Prostate gland (tissue), 2 donors: ENCODE measurements at regions not wholly inside any gene's neighbourhood (a gene's known extent, or its start where the extent isn't known, plus 50 kb on each side); places are given as distances from the start of the nearest gene placed in this dataset.
"Not testable (repeated sequence)": the region's sequence is repeated elsewhere in the genome, so short reads cannot be mapped to it uniquely, and the experiment has no call there.

Experiments
- DNase-seq: peaks from one replicate; pipeline ENCODE4 v3.0.0-alpha.2; 2019; ENCODE audit warnings: low spot score
- H3K27ac ChIP-seq, 2 donors: fragments of 200-600 bp; sonication (generic); 2 replicates each; pipeline ENCODE4 v1.5.1; 2017 to 2019
- H3K27me3 ChIP-seq: fragments of 200-600 bp; sonication (generic); replicated peaks from 2 replicates; pipeline ENCODE4 v1.5.1; 2019; ENCODE audit not compliant: insufficient read depth
- H3K36me3 ChIP-seq, 2 donors: fragments of 200-600 bp; sonication (generic); 1 replicate in 1 of 2; 2 replicates in 1 of 2; pipeline versions ENCODE4 v1.5.1 to v1.8.1; 2017 to 2019
- H3K4me1 ChIP-seq: fragments of 200-600 bp; sonication (generic); replicated peaks from 2 replicates; pipeline ENCODE4 v1.5.1; 2019
- H3K4me3 ChIP-seq, 2 donors: fragments of 200-600 bp; sonication (generic); 2 replicates each; pipeline ENCODE4 v1.5.1; 2017 to 2019
- H3K9me3 ChIP-seq: fragments of 200-600 bp; sonication (generic); 2 replicates; pipeline ENCODE4 v1.5.1; 2017
- POLR2A ChIP-seq: fragments of 450-650 bp; IDR thresholded peaks from one replicate; pipeline ENCODE4 v1.6.1; 2016; ENCODE audit warnings: antibody characterized with exemption, mild to moderate bottlenecking
- POLR2AphosphoS5 ChIP-seq: sonication (generic); formaldehyde crosslinking; IDR thresholded peaks from one replicate; pipeline ENCODE4 v1.6.1; 2017; ENCODE audit warnings: antibody characterized with exemption
- WGBS: methylation state at CpG from one replicate; pipeline ENCODE4 v1.1.5; 2018; 5-methylcytosine and 5-hydroxymethylcytosine counted together
- intact Hi-C: fragments of 100-400 bp; cut with DNase I; formaldehyde crosslinking; loops from one replicate; pipeline ENCODE4 v1.14.2; 2022
- TF ChIP-seq, protein P1 (sequence below), 4 experiments: fragments of 200-600 bp in 2 of 4; fragments of 450-650 bp in 2 of 4; sonication (generic) in 2 of 4; IDR thresholded peaks; 1 replicate in 3 of 4; 2 replicates in 1 of 4; pipeline ENCODE4 v1.5.1; 2016 to 2019; ENCODE audit warnings: antibody characterized with exemption in 4 of 4, mild to moderate bottlenecking in 2 of 4, moderate library complexity in 2 of 4

DNA sequence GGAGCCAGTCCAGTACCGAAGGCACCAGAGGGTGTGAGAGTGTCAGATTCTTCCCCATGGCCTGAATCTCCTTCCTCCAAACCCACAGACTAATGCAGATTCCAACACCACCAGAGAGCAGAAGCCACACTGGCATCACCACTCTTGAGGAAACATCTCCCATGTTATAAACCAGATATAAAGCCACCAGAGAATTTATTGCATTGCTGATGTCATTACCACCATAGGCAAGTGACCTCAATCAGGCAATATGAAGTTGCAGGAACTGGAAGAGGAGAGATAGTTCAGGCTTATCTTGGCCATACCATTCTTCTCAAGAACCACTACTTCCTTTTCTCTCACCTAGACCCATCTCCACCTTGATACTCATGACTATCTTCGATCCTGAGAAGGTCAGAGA is 653.4 kb downstream of the TMEM121 start:
- no peaks in the 10 kb centered on the region for H3K4me1 ChIP-seq
- H3K27ac ChIP-seq = no peak overlapping the region
- no peaks in the 10 kb centered on the region for H3K27me3 ChIP-seq
- no peaks in the 10 kb centered on the region for H3K9me3 ChIP-seq
- no peaks in the 10 kb centered on the region for H3K36me3 ChIP-seq
- H3K4me3 ChIP-seq = no peak overlapping the region
- DNase-seq = no peak
- TF ChIP-seq, protein P1, sequence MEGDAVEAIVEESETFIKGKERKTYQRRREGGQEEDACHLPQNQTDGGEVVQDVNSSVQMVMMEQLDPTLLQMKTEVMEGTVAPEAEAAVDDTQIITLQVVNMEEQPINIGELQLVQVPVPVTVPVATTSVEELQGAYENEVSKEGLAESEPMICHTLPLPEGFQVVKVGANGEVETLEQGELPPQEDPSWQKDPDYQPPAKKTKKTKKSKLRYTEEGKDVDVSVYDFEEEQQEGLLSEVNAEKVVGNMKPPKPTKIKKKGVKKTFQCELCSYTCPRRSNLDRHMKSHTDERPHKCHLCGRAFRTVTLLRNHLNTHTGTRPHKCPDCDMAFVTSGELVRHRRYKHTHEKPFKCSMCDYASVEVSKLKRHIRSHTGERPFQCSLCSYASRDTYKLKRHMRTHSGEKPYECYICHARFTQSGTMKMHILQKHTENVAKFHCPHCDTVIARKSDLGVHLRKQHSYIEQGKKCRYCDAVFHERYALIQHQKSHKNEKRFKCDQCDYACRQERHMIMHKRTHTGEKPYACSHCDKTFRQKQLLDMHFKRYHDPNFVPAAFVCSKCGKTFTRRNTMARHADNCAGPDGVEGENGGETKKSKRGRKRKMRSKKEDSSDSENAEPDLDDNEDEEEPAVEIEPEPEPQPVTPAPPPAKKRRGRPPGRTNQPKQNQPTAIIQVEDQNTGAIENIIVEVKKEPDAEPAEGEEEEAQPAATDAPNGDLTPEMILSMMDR (IDR thresholded peaks at IDR 0.05) = no peak
- TF ChIP-seq POLR2A (no peak), POLR2AphosphoS5 (no peak)
- intact Hi-C loops = no loop called here
- WGBS = 42% methylated on average over 2 of the region's 2 CpGs

DNA sequence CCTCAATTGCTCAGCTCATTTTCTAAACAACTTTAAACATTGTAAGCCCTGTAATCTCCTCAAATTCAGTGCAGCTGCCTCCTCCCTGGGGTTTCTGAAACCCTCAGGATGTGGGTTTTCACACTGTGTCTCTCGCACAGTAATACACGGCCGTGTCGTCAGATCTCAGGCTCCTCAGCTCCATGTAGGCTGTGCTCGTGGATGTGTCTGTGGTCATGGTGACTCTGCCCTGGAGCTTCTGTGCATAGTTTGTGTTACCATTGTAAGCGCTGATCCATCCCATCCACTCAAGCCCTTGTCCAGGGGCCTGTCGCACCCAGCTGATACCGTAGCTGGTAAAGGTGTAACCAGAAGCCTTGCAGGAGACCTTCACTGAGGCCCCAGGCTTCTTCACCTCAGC is 658.4 kb downstream of the TMEM121 start:
- DNase-seq, H3K4me3 ChIP-seq, intact Hi-C loops, H3K27ac ChIP-seq, H3K4me1 ChIP-seq, H3K9me3 ChIP-seq, H3K27me3 ChIP-seq, H3K36me3 ChIP-seq: not testable (repeated sequence)
- WGBS = 62% methylated on average over 8 of the region's 8 CpGs

DNA sequence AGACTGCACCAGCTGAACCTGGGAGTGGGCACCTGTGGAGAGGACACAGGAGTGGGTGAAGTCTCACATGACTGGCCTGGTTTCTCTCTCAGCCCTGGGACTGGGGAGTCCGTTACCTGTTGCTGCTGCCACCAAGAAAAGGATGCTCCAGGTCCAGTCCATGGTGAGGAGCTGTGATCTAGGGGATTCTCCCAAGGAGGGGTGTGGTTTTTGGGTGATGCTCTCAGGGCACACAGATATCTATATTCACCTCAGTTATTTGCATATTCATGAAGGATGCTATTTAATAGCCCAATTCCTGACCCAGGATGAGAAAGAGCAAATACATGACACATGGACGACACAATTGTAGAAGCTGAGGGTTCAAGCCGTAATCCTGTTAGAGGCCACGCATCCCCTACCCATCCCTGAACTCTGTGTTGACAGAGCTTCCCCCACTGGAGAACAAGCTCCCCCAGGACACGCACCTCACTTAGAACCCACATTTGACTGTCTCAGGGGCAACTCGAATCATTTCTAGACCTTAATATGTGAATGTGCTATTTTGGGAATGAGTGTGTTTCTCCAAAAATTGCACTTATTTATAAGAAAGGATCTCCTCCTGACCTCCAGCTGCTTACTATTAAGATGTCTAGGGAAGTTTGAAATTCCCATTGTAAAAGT is 658.9 kb downstream of the TMEM121 start:
- H3K4me1 ChIP-seq, DNase-seq, intact Hi-C loops, H3K27me3 ChIP-seq, H3K9me3 ChIP-seq, H3K27ac ChIP-seq, H3K36me3 ChIP-seq, H3K4me3 ChIP-seq: not testable (repeated sequence)
- WGBS = 80% methylated on average over 6 of the region's 6 CpGs

DNA sequence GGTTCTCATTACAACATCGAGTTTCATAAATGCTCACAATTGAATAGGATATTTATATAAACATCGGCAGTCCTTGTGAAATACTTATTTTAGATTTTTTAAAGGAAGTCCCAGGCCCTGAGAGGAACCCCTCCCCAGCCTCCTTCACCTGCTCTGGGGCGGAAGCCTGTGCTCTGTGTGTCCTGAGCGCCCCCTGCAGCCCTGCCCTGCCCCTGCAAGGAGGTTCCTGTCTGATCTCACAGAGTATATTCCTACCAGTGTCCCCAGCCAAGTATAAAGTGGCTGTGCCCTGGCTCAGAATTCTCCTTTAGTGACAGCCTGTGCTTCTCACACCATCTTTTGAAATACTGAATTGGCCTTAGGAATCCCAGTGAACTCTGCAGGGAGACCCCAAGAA is 659.5 kb downstream of the TMEM121 start:
- TF ChIP-seq POLR2A (no peak), POLR2AphosphoS5 (no peak)
- TF ChIP-seq, protein P1 (IDR thresholded peaks at IDR 0.05) = no peak
- no peak for DNase-seq
- no peak overlapping the region for H3K27ac ChIP-seq
- H3K4me1 ChIP-seq = no peaks in the 10 kb centered on the region
- H3K4me3 ChIP-seq = no peak overlapping the region
- H3K9me3 ChIP-seq = no peaks in the 10 kb centered on the region
- H3K36me3 ChIP-seq = no peaks in the 10 kb centered on the region
- intact Hi-C loops = no loop called here
- 51% methylated on average over 4 of the region's 4 CpGs for WGBS
- no peaks in the 10 kb centered on the region for H3K27me3 ChIP-seq

DNA sequence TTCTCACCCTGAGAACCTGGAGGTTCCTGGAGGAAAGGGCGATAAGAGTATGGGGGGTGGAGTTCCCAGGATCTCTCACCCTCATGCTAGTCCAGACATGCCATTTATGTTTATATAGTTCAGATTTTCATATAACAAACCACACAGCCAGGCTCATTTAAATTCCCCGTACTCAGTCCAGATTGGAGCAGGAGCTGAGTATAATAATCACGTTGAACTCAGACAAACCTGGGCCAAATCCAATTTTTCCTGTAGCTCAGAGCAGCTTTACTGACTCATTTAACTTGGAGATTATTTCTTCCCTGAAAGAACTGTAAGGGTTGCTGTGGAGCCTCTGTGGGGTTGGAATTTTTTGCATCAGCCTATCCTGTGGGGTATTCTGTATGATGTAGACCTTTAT is 660.8 kb downstream of the TMEM121 start:
- no peak for DNase-seq
- Histone ChIP-seq H3K27ac (no peak overlapping the region), H3K9me3 (no peaks in the 10 kb centered on the region), H3K4me3 (no peak overlapping the region), H3K4me1 (no peaks in the 10 kb centered on the region), H3K27me3 (no peaks in the 10 kb centered on the region), H3K36me3 (no peaks in the 10 kb centered on the region)
- intact Hi-C loops = no loop called here
- TF ChIP-seq, protein P1 (IDR thresholded peaks at IDR 0.05) = no peak
- TF ChIP-seq POLR2AphosphoS5 (no peak), POLR2A (no peak)
- 57% methylated on average over 3 of the region's 3 CpGs for WGBS

DNA sequence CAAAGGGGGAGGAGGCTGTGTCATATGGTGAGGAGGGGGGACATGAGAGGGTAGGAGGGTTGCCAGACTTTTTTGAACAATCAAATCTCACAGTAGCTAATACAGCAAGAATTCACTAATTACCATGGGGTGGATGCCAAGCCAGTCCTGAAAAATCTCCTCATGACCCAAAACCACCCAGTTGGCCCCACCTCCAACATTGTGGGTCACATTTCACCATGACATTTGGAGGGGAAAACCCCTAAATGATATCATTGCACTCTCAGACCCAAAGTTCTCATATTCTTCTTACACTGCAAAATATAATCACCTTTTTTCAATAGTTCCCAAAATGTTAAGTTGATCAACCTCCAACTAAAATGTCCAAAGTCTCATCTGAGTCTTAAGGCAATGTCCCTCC is 666.3 kb downstream of the TMEM121 start:
- H3K4me3 ChIP-seq, H3K9me3 ChIP-seq, H3K27me3 ChIP-seq, intact Hi-C loops, DNase-seq, H3K4me1 ChIP-seq, H3K36me3 ChIP-seq, H3K27ac ChIP-seq: not testable (repeated sequence)

DNA sequence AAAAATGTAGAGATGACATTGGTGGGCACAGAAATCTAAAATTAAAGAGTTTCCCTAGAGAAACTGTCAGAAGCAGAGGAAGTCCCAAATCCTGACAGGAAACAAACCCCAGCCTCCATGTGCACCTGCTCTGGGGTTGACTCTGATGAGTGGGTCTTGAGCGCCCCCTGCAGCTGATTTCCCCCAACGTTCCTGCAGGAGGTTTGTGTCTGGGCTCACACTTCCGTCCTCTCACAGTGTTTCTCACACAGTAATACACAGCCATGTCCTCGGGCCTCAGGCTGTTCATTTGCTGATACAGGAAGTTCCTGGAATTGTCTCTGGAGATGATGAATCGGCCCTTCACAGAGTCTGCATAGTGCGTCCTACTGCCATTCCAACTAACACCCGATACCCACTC is 670.1 kb downstream of the TMEM121 start:
- DNase-seq, intact Hi-C loops, H3K4me1 ChIP-seq, H3K4me3 ChIP-seq, H3K36me3 ChIP-seq, H3K27me3 ChIP-seq, H3K27ac ChIP-seq, H3K9me3 ChIP-seq: not testable (repeated sequence)
- 53% methylated on average over 7 of the region's 7 CpGs for WGBS

DNA sequence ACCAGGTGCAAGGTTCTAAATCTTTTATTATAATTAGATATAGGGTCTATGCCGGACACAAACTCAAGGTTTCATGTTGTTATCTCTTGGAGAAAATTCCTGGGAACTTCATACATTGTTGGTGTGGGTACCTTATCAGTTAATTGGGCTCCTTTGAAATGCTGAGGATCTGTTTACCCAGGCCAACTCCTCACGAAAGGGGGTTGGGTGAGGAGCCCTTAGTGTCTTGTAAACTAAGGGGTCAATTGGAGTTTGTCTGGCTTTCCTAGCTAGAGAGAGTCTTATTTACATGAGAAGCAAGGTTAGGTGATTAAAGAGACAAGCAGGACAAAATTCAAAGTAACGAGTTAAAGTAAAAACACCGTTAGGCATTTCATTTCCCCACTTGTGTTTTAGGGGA is 670.9 kb downstream of the TMEM121 start:
- H3K4me1 ChIP-seq, H3K9me3 ChIP-seq, H3K27ac ChIP-seq, intact Hi-C loops, H3K36me3 ChIP-seq, H3K27me3 ChIP-seq, H3K4me3 ChIP-seq, DNase-seq: not testable (repeated sequence)
- 49% methylated on average over 4 of the region's 4 CpGs for WGBS
